ENCODE measurements at regions not wholly inside any gene's neighbourhood (a gene's known extent, or its start where the extent isn't known, plus 50 kb on each side); places are given as distances from the start of the nearest gene placed in this dataset.
"Not testable (repeated sequence)": the region's sequence is repeated elsewhere in the genome, so short reads cannot be mapped to it uniquely, and the experiment has no call there.

DNA sequence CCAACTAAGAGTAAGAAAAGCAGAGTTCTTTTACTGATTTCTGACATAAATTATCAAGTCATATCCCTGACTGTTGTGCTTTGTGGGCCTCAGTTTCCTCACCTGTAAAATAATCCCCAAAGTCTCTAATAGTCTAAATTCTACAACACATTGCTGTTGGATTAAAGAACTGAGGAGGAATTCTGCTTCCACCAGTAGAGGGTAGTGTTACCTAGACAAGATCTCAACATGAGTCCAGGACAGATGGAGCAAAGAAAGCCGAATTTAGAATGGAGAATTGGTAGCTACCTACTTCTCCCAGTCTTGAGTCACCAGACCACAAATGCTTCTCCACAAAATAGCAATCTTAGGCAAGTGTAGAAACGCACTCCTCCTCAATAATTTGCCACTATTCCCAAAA lies 462.5 kb upstream of the FSHR start:
- H3K9me3 ChIP-seq (ENCODE audit: control extremely low read depth in 1 of 3, control insufficient read depth in 2 of 3, insufficient read depth in 1 of 3, low read length in 2 of 3), result no peaks in the 10 kb centered on the region
- H3K27ac Mint-ChIP-seq, result no peak overlapping the region
- intact Hi-C loops (cut with micrococcal nuclease), result no loop called here
- ChIA-PET POLR2A (no interaction called here), CTCF (no interaction called here)
- no peaks in the 10 kb centered on the region for H3K4me1 ChIP-seq (ENCODE audit: control insufficient read depth in 2 of 2, insufficient read depth in 2 of 2, low read length in 2 of 2)
- H3K4me3 ChIP-seq (ENCODE audit: control extremely low read depth in 1 of 5, extremely low read depth in 1 of 5, insufficient read depth in 1 of 5, low read depth in 2 of 5, low read length in 4 of 5), result no peak overlapping the region
- no peaks in the 10 kb centered on the region for H3K4me1 Mint-ChIP-seq
- no peaks in the 10 kb centered on the region for H3K9me3 Mint-ChIP-seq (ENCODE audit: insufficient read depth)
- no peak overlapping the region for H3K4me3 Mint-ChIP-seq
- ATAC-seq (ENCODE audit: low read depth) (no peak), DNase-seq (no peak)
- H2AFZ ChIP-seq (ENCODE audit: insufficient read depth, low read depth, low read length, poor library complexity, severe bottlenecking), result no peak overlapping the region
- no peaks in the 10 kb centered on the region for H3K27me3 ChIP-seq (replicated peaks in 1 of 4; ENCODE audit: control extremely low read depth in 1 of 4, control insufficient read depth in 3 of 4, insufficient read depth in 4 of 4, low read length in 3 of 4)
- TF ChIP-seq, protein P1, sequence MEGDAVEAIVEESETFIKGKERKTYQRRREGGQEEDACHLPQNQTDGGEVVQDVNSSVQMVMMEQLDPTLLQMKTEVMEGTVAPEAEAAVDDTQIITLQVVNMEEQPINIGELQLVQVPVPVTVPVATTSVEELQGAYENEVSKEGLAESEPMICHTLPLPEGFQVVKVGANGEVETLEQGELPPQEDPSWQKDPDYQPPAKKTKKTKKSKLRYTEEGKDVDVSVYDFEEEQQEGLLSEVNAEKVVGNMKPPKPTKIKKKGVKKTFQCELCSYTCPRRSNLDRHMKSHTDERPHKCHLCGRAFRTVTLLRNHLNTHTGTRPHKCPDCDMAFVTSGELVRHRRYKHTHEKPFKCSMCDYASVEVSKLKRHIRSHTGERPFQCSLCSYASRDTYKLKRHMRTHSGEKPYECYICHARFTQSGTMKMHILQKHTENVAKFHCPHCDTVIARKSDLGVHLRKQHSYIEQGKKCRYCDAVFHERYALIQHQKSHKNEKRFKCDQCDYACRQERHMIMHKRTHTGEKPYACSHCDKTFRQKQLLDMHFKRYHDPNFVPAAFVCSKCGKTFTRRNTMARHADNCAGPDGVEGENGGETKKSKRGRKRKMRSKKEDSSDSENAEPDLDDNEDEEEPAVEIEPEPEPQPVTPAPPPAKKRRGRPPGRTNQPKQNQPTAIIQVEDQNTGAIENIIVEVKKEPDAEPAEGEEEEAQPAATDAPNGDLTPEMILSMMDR (IDR thresholded peaks at IDR 0.05), result no peak
- no peak for TF ChIP-seq EZH2 (IDR thresholded peaks at IDR 0.05; ENCODE audit: borderline replicate concordance, insufficient read depth, low read depth, low read length, poor library complexity, severe bottlenecking)
- no peaks in the 10 kb centered on the region for H3K36me3 ChIP-seq (replicated peaks in 1 of 2; ENCODE audit: control extremely low read depth in 1 of 2, control insufficient read depth in 1 of 2, extremely low read depth in 1 of 2, insufficient read depth in 2 of 2, low read length in 1 of 2)
- H3K79me2 ChIP-seq (ENCODE audit: control insufficient read depth, insufficient read depth, low read length), result no peaks in the 10 kb centered on the region
- no peak overlapping the region for H3K27ac ChIP-seq (ENCODE audit: low read length in 2 of 2)
- no peaks in the 10 kb centered on the region for H3K27me3 Mint-ChIP-seq
- no peaks in the 10 kb centered on the region for H4K20me1 ChIP-seq (ENCODE audit: control insufficient read depth, insufficient read depth, low read length, poor library complexity, severe bottlenecking)
- no CpG with 5 or more reads among the region's 2 CpGs for WGBS (ENCODE audit: insufficient coverage)
- no peak overlapping the region for H3K4me2 ChIP-seq (replicated peaks; ENCODE audit: low read depth, low read length, poor library complexity, severe bottlenecking)
- no peak overlapping the region for H3K9ac ChIP-seq (ENCODE audit: low read length)

DNA sequence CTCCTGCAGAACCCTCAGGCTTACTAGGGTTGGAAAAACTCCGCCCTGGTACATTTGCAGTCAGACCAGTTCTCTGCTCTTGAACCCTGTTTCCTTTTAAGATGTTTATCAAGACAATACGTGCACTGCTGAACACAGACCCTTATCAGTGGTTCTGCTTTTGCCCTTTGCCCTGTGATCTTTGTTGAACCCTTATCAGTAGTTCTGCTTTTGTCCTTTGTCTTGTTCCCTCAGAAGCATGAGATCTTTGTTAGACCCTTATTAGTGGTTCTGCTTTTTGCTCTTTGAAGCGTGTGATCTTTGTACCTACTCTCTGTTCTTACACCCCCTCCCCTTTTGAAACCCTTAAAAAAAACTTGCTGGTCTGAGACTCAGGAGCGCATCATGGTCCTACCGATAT lies 457.5 kb upstream of the FSHR start:
- H2AFZ ChIP-seq (ENCODE audit: insufficient read depth, low read depth, low read length, poor library complexity, severe bottlenecking); H3K27ac Mint-ChIP-seq; H3K9ac ChIP-seq (ENCODE audit: low read length); H3K27ac ChIP-seq (ENCODE audit: low read length in 2 of 2); H3K4me1 ChIP-seq (ENCODE audit: control insufficient read depth in 2 of 2, insufficient read depth in 2 of 2, low read length in 2 of 2); H3K27me3 Mint-ChIP-seq; H3K4me3 Mint-ChIP-seq; CTCF ChIA-PET; H3K9me3 ChIP-seq (ENCODE audit: control extremely low read depth in 1 of 3, control insufficient read depth in 2 of 3, insufficient read depth in 1 of 3, low read length in 2 of 3); H3K4me2 ChIP-seq (replicated peaks; ENCODE audit: low read depth, low read length, poor library complexity, severe bottlenecking); H3K4me1 Mint-ChIP-seq; H3K36me3 ChIP-seq (replicated peaks in 1 of 2; ENCODE audit: control extremely low read depth in 1 of 2, control insufficient read depth in 1 of 2, extremely low read depth in 1 of 2, insufficient read depth in 2 of 2, low read length in 1 of 2); H3K27me3 ChIP-seq (replicated peaks in 1 of 4; ENCODE audit: control extremely low read depth in 1 of 4, control insufficient read depth in 3 of 4, insufficient read depth in 4 of 4, low read length in 3 of 4); POLR2A ChIA-PET; intact Hi-C loops (cut with micrococcal nuclease); H3K4me3 ChIP-seq (ENCODE audit: control extremely low read depth in 1 of 5, extremely low read depth in 1 of 5, insufficient read depth in 1 of 5, low read depth in 2 of 5, low read length in 4 of 5); H3K79me2 ChIP-seq (ENCODE audit: control insufficient read depth, insufficient read depth, low read length); ATAC-seq (ENCODE audit: low read depth); H3K9me3 Mint-ChIP-seq (ENCODE audit: insufficient read depth); H4K20me1 ChIP-seq (ENCODE audit: control insufficient read depth, insufficient read depth, low read length, poor library complexity, severe bottlenecking); DNase-seq: not testable (repeated sequence)
- WGBS (ENCODE audit: insufficient coverage), result 82% methylated on average over 5 of the region's 5 CpGs

All from B cell (primary cell).